ENCODE measurements at regions not wholly inside any gene's neighbourhood (a gene's known extent, or its start where the extent isn't known, plus 50 kb on each side); places are given as distances from the start of the nearest gene placed in this dataset.

DNA sequence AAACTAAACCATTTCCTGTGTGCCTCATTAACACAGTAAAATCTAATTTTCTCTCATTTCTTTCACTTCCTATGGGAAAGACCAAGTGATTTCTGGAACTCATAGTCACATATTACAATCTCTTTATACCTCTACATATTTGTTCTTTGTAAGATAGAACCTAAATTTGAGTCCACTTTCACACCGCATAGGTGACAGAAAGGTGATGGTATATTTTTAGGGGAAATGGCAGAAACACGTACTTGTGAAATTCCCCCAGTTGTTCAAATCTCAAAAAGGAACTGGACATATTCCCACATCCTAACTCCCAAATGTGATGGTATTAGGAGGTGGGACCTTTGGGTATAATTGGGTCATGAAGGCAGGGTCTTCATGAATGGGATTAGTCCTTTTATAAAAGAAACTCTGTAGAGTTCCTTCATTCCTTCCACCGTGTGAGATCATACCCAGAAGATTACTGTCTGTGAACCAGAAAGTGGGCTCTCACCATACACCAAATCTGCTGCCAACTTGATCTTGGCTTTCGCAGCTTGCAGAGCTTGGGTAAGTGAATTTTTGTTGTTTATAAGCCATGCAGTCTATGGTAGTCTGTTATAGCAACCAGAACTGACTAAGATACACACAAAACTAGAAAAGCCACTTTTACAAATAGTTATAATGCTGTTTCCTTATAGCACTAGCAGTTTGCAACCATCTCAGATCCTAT is 542.1 kb downstream of the DSC3 start:
- TF ChIP-seq, protein P1, sequence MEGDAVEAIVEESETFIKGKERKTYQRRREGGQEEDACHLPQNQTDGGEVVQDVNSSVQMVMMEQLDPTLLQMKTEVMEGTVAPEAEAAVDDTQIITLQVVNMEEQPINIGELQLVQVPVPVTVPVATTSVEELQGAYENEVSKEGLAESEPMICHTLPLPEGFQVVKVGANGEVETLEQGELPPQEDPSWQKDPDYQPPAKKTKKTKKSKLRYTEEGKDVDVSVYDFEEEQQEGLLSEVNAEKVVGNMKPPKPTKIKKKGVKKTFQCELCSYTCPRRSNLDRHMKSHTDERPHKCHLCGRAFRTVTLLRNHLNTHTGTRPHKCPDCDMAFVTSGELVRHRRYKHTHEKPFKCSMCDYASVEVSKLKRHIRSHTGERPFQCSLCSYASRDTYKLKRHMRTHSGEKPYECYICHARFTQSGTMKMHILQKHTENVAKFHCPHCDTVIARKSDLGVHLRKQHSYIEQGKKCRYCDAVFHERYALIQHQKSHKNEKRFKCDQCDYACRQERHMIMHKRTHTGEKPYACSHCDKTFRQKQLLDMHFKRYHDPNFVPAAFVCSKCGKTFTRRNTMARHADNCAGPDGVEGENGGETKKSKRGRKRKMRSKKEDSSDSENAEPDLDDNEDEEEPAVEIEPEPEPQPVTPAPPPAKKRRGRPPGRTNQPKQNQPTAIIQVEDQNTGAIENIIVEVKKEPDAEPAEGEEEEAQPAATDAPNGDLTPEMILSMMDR (IDR thresholded peaks at IDR 0.05; ENCODE audit: low read depth, low read length): no peak
- no peak for DNase-seq (ENCODE audit: extremely low read depth, low read depth)

DNA sequence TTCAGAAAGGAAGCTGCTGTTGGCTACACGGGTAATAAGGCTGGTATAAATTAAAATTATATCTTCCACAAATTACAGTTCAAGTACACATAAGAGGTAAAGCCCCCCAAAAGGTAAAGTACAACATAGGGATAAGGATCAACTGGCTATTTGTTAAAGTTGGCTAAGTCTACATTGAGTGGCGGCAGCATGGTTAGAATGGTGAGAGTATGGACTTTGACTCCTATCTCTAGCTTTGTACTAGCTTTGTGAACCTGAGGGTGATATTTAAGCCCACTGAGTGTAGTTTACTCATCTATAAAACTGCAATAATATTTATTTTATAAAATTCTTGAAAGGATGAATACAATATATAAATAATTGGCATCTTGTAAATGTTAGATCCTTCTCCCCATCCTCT is 542.8 kb downstream of the DSC3 start:
- DNase-seq (ENCODE audit: extremely low read depth, low read depth): no peak
- TF ChIP-seq, protein P1 (IDR thresholded peaks at IDR 0.05; ENCODE audit: low read depth, low read length): no peak

DNA sequence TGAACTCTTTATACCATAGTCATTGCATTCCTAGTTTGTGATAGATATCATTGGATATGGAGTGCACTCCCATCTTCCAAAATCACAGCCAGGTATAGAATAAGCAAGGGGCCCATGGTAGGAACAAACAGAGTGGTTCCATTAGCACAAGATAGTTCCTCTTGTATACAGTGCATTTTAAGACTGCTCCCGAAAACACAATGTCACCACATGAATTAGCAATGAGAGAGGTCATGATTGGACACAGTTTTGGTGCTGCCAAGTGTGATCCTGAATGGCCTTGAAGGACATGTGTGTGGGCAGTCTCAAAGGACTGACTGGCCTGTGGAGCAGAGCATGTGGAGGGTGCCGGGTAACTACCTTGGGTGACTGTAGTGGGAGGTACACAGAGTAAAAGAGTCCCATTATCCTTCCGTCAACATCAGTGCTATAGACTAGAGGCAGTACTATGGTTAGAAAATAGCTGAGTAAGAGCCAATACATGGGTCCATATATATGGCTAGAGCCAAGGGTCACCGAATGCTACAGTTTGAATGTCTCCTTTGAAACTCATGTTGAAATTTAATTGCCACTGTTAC is 549.9 kb downstream of the DSC3 start:
- no peak for DNase-seq (ENCODE audit: extremely low read depth, low read depth)
- TF ChIP-seq, protein P1 (IDR thresholded peaks at IDR 0.05; ENCODE audit: low read depth, low read length): no peak

DNA sequence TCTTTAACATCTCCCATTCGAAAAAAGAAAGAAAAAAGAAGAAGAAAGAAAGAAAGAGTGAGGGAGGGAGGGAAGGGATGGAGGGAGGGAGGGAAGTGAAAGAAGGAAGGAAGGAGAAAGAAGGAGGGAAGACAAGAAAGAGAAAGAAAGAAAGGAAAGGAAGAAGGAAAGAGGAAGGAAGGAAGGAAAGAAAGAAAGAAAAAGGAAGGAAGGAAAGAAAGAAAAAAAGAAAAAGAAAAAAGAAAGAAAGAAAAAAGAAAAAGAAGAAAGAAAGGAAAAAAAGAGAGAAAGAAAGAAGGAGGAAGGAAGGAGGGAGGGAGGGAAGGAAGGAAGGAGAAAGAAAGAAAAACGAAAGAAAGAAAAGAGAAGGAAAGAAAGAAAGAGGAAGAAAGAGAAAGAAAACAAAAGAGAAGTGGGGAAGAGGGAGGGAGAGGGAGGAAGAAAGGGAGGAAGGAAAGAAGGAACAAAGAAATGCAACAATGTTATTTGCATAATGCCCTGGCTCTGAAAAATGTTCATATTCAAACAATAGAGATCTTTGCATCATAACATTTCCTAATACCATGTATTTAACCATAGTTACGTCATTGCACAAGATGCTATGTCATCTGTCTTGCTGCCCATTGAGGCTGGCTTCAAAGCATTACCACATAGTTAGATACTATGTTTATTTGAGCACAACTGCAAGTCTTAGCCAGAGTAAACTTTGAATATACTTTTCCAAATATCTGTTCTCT is 550.6 kb downstream of the DSC3 start:
- TF ChIP-seq, protein P1 (IDR thresholded peaks at IDR 0.05; ENCODE audit: low read depth, low read length): no peak

DNA sequence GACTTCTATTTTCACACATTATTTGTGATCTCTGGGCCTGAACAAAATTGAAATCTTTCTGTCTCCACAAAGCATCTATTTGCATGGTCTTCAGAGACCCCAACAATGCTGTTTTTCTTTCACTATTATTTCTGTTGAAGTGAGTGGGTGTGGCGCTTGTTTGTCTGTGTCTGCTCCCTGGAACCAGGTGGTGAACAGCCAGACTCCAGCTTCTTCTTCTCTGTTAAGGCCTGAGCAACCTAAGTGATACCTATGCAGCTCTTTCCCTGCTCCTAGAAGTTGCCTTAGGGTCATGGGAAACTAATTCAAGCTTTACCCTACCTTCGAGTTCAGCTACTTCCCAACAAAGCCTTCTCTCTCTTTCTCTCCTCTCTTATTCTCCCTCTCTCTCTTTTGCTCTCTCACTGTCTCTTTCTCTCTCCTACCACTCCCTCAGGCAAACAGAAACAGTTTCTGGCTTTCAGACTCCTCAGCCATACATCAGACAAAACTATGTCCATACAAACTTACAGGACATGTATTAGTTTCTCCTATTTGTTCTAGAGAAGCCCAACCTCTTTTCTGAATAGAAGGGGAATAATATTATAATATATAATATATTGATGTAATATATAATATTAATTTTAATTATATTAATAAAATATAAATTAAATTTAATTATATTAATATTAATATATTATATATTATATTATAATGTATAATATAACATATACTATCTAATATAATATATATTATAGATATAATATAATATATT is 552.5 kb downstream of the DSC3 start:
- TF ChIP-seq, protein P1 (IDR thresholded peaks at IDR 0.05; ENCODE audit: low read depth, low read length): no peak
- no peak for DNase-seq (ENCODE audit: extremely low read depth, low read depth)

More for the DNA sequence above, 550.6 kb downstream of the DSC3 start:
- no peak for DNase-seq (ENCODE audit: extremely low read depth, low read depth)

DNA sequence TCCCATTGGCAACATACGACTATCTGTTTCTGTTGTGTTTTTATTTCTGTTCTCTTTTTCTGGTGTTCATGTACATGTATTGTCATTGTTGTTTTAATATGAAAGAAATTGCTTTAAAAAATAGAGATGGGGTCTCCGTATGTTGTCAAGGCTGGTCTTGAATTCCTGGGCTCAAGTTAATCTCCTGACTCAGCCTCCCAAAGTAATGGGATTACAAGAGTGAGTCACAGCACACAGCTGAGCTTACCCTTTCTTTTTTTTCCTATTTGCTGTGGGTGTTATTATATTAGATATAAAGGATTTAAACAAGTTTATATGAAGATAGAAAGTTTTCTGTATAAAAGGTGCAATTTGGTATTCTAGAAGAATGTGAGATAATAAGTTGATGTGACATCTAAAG is 554.6 kb downstream of the DSC3 start:
- TF ChIP-seq, protein P1 (IDR thresholded peaks at IDR 0.05; ENCODE audit: low read depth, low read length): no peak

More for the DNA sequence above, 554.6 kb downstream of the DSC3 start:
- no peak for DNase-seq (ENCODE audit: extremely low read depth, low read depth)
